Karpas-422 (cell line): ENCODE measurements at regions not wholly inside any gene's neighbourhood (a gene's known extent, or its start where the extent isn't known, plus 50 kb on each side); places are given as distances from the start of the nearest gene placed in this dataset.

Experiments
- DNase-seq: peaks from one replicate; pipeline ENCODE4 v3.0.0-alpha.2; 2015
- H2AFZ ChIP-seq: fragments of 200-600 bp; sonication (generic); 2 replicates; pipeline ENCODE4 v1.6.1; 2014; ENCODE audit warnings: antibody characterized with exemption, low read length, mixed read lengths
- H3K27ac ChIP-seq: fragments of 200-600 bp; sonication (generic); 2 replicates; pipeline ENCODE4 v1.5.1; 2014; ENCODE audit warnings: mild to moderate bottlenecking, low read length, moderate library complexity
- H3K27me3 ChIP-seq: fragments of 200-600 bp; sonication (generic); 2 replicates; pipeline ENCODE4 v1.6.1; 2014; ENCODE audit warnings: low read length, mixed read lengths
- H3K36me3 ChIP-seq: fragments of 200-600 bp; sonication (generic); 2 replicates; pipeline ENCODE4 v1.6.1; 2014; ENCODE audit warnings: low read length, mixed read lengths; ENCODE audit not compliant: insufficient read depth
- H3K4me1 ChIP-seq: fragments of 200-600 bp; sonication (generic); 2 replicates; pipeline ENCODE4 v1.6.1; 2014; ENCODE audit warnings: mild to moderate bottlenecking, low read length, mixed read lengths
- H3K4me2 ChIP-seq: fragments of 200-600 bp; sonication (generic); 2 replicates; pipeline ENCODE4 v1.6.1; 2014; ENCODE audit warnings: low read length, low read depth, mild to moderate bottlenecking; ENCODE audit not compliant: poor library complexity, severe bottlenecking
- H3K4me3 ChIP-seq: fragments of 200-600 bp; sonication (generic); 2 replicates; pipeline ENCODE4 v1.5.1; 2014; ENCODE audit warnings: mild to moderate bottlenecking, antibody characterized with exemption, low read length, mixed read lengths
- H3K79me2 ChIP-seq: fragments of 200-600 bp; sonication (generic); 2 replicates; pipeline ENCODE4 v1.6.1; 2014; ENCODE audit warnings: mild to moderate bottlenecking, low read length, mixed read lengths
- H3K9ac ChIP-seq: fragments of 200-600 bp; sonication (generic); 2 replicates; pipeline ENCODE4 v1.6.0; 2014; ENCODE audit warnings: low read length
- H3K9me2 ChIP-seq: fragments of 200-600 bp; sonication (generic), shearing (Covaris generic); replicated peaks from 2 replicates; pipeline ENCODE4 v1.6.0; 2014; ENCODE audit warnings: mild to moderate bottlenecking, low read length, moderate library complexity; ENCODE audit not compliant: insufficient read depth
- H3K9me3 ChIP-seq: fragments of 300-700, 200-600 bp; sonication (generic); 2 replicates; pipeline ENCODE4 v1.6.1; 2014; ENCODE audit warnings: low read length, mixed read lengths
- H4K20me1 ChIP-seq: fragments of 200-600 bp; sonication (generic); 2 replicates; pipeline ENCODE4 v1.6.1; 2014; ENCODE audit warnings: mild to moderate bottlenecking, antibody characterized with exemption, low read length, low read depth; ENCODE audit not compliant: insufficient read depth

DNA sequence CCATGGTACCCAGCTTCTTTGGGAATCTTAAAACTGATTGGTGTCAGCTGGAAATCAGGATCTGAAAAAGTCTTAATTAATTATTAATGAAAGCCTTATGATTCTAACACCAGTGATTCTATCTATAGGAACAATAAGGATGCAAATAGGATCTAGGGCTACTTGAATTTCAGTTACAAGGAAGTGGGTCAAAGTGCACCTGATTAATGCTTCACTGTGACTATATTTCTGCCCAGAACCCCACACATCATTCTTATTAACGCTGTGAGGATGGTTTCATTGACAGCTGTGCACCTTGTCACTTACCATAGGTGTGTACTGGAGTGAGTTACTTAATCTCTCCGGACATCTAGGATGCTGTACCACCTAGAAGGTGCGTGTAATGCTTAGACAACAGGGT lies 99.8 kb upstream of the ETV3 start:
- no peak overlapping the region for H3K27ac ChIP-seq
- no peaks in the 10 kb centered on the region for H3K9me2 ChIP-seq
- H3K4me1 ChIP-seq = no peaks in the 10 kb centered on the region
- no peaks in the 10 kb centered on the region for H3K9me3 ChIP-seq
- H3K79me2 ChIP-seq = no peaks in the 10 kb centered on the region
- no peak overlapping the region for H3K4me3 ChIP-seq
- no peak overlapping the region for H3K9ac ChIP-seq
- H3K27me3 ChIP-seq = no peaks in the 10 kb centered on the region
- H2AFZ ChIP-seq = no peak overlapping the region
- H3K36me3 ChIP-seq = no peaks in the 10 kb centered on the region
- no peak overlapping the region for H3K4me2 ChIP-seq
- H4K20me1 ChIP-seq = no peaks in the 10 kb centered on the region
- no peak for DNase-seq

DNA sequence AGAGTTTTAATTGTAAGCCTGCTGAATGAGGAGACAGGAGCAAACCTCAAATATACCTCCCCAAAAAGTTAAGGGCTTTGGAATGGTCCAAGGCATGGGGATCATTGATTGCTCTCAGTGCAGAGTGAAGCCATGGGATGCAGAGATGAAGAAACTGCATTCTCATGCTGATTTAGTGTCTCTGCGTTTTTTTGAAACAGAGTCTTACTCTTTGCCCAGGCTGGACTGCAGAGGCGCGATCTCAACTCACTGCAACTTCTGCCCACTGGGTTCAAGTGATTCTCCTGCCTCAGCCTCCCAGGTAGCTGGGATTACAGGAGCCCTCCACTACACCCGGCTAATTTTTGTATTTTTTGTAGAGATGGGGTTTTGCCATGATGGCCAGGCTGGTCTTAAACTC lies 99.3 kb upstream of the ETV3 start:
- DNase-seq = no peak
- H3K27ac ChIP-seq = no peak overlapping the region
- H3K4me2 ChIP-seq = no peak overlapping the region
- no peaks in the 10 kb centered on the region for H3K4me1 ChIP-seq
- no peaks in the 10 kb centered on the region for H3K9me2 ChIP-seq
- no peaks in the 10 kb centered on the region for H3K9me3 ChIP-seq
- no peak overlapping the region for H3K9ac ChIP-seq
- no peaks in the 10 kb centered on the region for H3K79me2 ChIP-seq
- no peak overlapping the region for H2AFZ ChIP-seq
- no peaks in the 10 kb centered on the region for H3K36me3 ChIP-seq
- H3K27me3 ChIP-seq = no peaks in the 10 kb centered on the region
- no peak overlapping the region for H3K4me3 ChIP-seq
- no peaks in the 10 kb centered on the region for H4K20me1 ChIP-seq

- H3K9me2 ChIP-seq = no peaks in the 10 kb centered on the region
- H3K4me2 ChIP-seq = no peak overlapping the region
- no peaks in the 10 kb centered on the region for H3K36me3 ChIP-seq
- H4K20me1 ChIP-seq = no peaks in the 10 kb centered on the region
- H2AFZ ChIP-seq = no peak overlapping the region
- DNase-seq = no peak
- no peaks in the 10 kb centered on the region for H3K4me1 ChIP-seq
- H3K9me3 ChIP-seq = no peaks in the 10 kb centered on the region
- no peaks in the 10 kb centered on the region for H3K79me2 ChIP-seq
- no peak overlapping the region for H3K9ac ChIP-seq
- no peak overlapping the region for H3K4me3 ChIP-seq
- H3K27me3 ChIP-seq = no peaks in the 10 kb centered on the region
- no peak overlapping the region for H3K27ac ChIP-seq
These were observed 97.9 kb upstream of the ETV3 start for GRCh38 chr1:157236072-157236471.

GRCh38 chr1:157235307-157235706 lies 97.1 kb upstream of the ETV3 start:
- no peak overlapping the region for H3K27ac ChIP-seq
- no peaks in the 10 kb centered on the region for H3K79me2 ChIP-seq
- no peaks in the 10 kb centered on the region for H4K20me1 ChIP-seq
- H3K4me2 ChIP-seq = no peak overlapping the region
- DNase-seq = no peak
- H2AFZ ChIP-seq = no peak overlapping the region
- no peaks in the 10 kb centered on the region for H3K9me3 ChIP-seq
- no peaks in the 10 kb centered on the region for H3K36me3 ChIP-seq
- no peak overlapping the region for H3K4me3 ChIP-seq
- H3K27me3 ChIP-seq = no peaks in the 10 kb centered on the region
- no peak overlapping the region for H3K9ac ChIP-seq
- no peaks in the 10 kb centered on the region for H3K9me2 ChIP-seq
- H3K4me1 ChIP-seq = no peaks in the 10 kb centered on the region

- H2AFZ ChIP-seq = no peak overlapping the region
- H3K36me3 ChIP-seq = no peaks in the 10 kb centered on the region
- H3K27me3 ChIP-seq = no peaks in the 10 kb centered on the region
- no peak overlapping the region for H3K27ac ChIP-seq
- no peaks in the 10 kb centered on the region for H3K79me2 ChIP-seq
- no peaks in the 10 kb centered on the region for H3K9me2 ChIP-seq
- DNase-seq = no peak
- no peak overlapping the region for H3K4me2 ChIP-seq
- no peak overlapping the region for H3K9ac ChIP-seq
- H3K9me3 ChIP-seq = no peaks in the 10 kb centered on the region
- H4K20me1 ChIP-seq = no peaks in the 10 kb centered on the region
- no peaks in the 10 kb centered on the region for H3K4me1 ChIP-seq
- no peak overlapping the region for H3K4me3 ChIP-seq
These were observed 96.6 kb upstream of the ETV3 start for GRCh38 chr1:157234705-157235273.

DNA sequence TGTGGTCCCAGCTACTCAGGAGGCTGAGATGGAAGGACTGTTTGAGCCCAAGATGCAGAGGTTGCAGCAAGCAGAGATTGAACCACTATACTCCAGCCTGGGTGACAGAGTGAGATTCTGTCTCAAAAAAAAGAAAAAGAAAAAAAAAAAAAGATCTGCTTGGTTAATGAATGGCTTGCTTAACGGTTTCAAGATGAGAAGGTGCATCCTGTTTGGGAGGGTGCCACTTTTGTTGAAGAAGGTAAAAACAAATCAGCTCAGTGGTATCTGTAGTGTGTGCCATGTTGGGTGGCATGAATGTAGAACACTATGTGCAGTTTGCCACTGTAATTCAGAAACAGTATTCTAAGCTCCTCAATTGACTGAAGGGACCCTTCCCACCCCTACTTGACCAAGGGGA lies 94.9 kb upstream of the ETV3 start:
- H3K36me3 ChIP-seq = no peaks in the 10 kb centered on the region
- no peaks in the 10 kb centered on the region for H3K4me1 ChIP-seq
- no peak overlapping the region for H3K27ac ChIP-seq
- no peak overlapping the region for H3K9ac ChIP-seq
- no peaks in the 10 kb centered on the region for H3K9me3 ChIP-seq
- no peaks in the 10 kb centered on the region for H3K27me3 ChIP-seq
- H2AFZ ChIP-seq = no peak overlapping the region
- H3K79me2 ChIP-seq = no peaks in the 10 kb centered on the region
- no peak overlapping the region for H3K4me3 ChIP-seq
- no peak overlapping the region for H3K4me2 ChIP-seq
- H4K20me1 ChIP-seq = no peaks in the 10 kb centered on the region
- DNase-seq = no peak
- H3K9me2 ChIP-seq = no peaks in the 10 kb centered on the region

GRCh38 chr1:157231846-157232525 lies 93.8 kb upstream of the ETV3 start:
- Histone ChIP-seq H3K4me3 (no peak overlapping the region), H3K27ac (no peak overlapping the region)
- DNase-seq = no peak

DNA sequence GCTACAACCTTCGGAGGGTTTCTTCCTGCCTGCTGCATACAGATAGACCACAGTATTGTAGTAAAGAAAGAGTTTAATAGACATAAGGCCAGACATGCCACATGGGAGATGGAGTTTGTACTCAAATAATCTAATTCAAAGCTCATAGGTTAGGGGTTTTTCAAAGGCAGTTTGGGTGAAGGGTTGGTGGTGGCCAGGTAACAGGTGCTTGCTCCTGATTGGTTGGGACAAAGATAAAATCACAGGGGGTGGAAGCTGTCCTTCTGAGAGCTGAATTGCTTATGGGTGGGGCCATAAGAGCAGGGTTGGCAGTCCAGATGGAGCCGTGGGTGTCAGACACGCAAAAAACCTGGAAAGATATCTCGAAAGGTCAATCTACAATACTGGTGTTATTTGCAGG lies 92.3 kb upstream of the ETV3 start:
- H4K20me1 ChIP-seq = no peaks in the 10 kb centered on the region
- no peaks in the 10 kb centered on the region for H3K9me2 ChIP-seq
- peaks cover under 1% of the 10 kb centered on the region; the same call in 1 of the 2 replicates for H3K9me3 ChIP-seq
- no peak overlapping the region for H3K9ac ChIP-seq
- no peaks in the 10 kb centered on the region for H3K79me2 ChIP-seq
- peaks cover 2% of the 10 kb centered on the region; the same call in 1 of the 2 replicates for H3K27me3 ChIP-seq
- no peak overlapping the region for H3K4me2 ChIP-seq
- no peaks in the 10 kb centered on the region for H3K36me3 ChIP-seq
- no peaks in the 10 kb centered on the region for H3K4me1 ChIP-seq
- no peak overlapping the region for H2AFZ ChIP-seq
- no peak overlapping the region for H3K27ac ChIP-seq
- no peak for DNase-seq
- no peak overlapping the region for H3K4me3 ChIP-seq

More at GRCh38 chr1:157231846-157232525, 93.8 kb upstream of the ETV3 start:
- H3K4me2 ChIP-seq = no peak overlapping the region
- no peaks in the 10 kb centered on the region for H3K36me3 ChIP-seq
- no peaks in the 10 kb centered on the region for H3K9me2 ChIP-seq
- no peaks in the 10 kb centered on the region for H3K27me3 ChIP-seq
- H3K9ac ChIP-seq = no peak overlapping the region
- no peaks in the 10 kb centered on the region for H3K79me2 ChIP-seq
- no peak overlapping the region for H2AFZ ChIP-seq
- no peaks in the 10 kb centered on the region for H4K20me1 ChIP-seq
- no peaks in the 10 kb centered on the region for H3K9me3 ChIP-seq
- no peaks in the 10 kb centered on the region for H3K4me1 ChIP-seq
